TTC549 (cell line): ENCODE measurements at regions not wholly inside any gene's neighbourhood (a gene's known extent, or its start where the extent isn't known, plus 50 kb on each side); places are given as distances from the start of the nearest gene placed in this dataset.

ENCODE experiments used
- FAIRE-seq: peaks from 2 replicates; lab custom pipeline; 2012; peaks lifted over from hg19 to GRCh38; lab: Jason Lieb, UNC

DNA sequence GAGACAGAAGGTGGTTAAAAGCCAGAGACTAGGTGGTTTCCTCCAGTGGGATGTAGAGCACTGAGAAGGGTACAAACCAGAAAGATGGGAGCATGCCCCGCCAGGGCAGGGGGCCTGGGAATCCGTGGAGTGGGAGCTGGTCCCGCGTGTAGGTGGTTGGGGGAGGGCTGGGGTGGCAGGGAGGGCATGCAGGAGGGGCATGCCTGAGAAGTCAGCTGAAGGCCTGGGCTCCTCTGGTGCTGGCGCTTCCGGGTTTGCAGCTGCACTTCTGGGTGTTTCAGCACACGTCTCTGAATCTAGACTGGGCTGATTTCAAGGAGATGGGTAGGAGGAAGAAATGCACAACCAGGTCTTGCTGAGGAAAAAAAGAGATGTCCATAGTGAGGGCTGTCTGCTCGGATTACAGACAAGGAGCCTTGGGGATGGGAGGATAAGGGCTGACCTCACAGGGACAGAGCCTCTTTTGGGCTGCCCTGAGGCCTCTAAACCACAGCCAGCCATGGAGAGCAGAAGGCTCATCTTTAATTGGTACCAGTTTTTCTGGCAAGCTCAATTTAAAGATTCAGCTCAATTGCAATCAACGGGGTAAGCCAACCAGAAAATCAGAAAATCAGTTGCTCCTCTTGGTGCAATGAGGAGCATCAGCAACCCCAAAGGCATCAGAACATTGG lies 151.9 kb downstream of the FAM43A start:
- no peak for FAIRE-seq

DNA sequence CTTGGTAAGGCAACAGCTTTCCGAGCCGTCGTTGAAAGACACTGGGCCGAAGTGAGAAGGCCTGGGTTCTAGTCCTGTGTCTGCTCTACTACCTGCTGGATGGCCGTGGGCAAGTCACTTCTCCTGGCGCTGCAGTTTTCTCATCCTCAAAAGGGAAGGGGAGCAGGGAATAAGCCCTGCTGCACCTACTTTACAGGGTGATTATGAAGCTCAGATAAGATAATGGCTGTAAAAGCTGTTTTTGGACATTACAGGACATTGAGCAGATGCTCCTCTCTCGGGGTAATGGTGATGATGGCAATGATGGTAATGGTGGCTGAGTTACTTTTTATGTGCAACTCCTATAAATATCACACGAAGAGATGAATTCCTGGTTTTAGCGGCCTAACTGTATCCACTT lies 152.6 kb downstream of the FAM43A start:
- FAIRE-seq, result no peak

DNA sequence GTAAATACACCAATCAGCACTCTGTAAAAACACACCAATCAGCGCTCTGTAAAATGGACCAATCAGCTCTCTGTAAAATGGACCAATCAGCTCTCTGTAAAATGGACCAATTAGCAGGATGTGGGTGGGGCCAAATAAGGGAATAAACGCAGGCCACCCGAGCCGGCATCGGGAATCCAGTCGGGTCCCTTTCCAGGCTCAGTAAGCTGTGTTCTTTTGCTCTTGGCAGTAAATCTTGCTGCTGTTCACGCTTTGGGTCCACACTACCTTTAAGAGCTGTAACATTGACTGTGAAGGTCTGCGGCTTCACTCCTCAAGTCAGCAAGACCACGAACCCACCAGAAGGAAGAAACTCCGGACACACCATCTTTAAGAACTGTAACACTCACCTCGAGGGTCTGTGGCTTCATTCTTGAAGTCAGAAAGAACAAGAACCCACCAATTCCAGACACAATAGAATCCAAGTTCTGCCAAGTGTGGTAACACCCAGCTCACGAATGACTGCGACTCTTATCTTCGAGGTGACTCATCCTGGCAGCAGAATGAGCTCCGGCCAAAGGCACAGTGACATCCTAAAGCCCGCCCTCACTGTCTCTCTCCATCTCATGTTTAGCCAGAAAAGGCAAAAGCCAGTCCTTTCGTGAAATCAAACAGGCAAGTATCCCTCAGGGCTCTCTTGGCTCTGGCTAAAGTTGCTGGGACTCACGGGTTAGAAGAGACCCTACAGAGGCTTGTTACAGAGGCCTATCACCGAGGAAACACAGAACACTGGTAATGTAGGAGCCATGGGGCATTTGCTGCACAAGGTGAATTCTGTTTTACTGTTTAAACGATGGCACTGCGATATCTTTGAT lies 155.2 kb downstream of the FAM43A start:
- no peak for FAIRE-seq

DNA sequence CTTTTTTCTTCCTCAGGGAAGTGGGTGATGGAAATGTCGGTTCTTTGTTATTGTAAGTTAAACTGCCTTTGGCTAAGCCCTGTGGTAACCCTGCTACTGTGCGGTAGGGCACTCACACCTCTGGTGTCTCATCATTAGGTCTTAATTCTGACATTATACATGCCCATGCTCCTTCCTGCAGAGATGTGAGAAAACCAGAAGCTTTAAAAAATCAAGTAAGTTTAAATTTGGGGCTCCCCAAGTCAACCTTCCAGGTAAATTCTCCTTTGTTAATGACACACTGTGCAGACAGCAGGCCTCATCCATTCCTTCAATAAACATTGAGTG lies 155.8 kb downstream of the FAM43A start:
- no peak for FAIRE-seq

DNA sequence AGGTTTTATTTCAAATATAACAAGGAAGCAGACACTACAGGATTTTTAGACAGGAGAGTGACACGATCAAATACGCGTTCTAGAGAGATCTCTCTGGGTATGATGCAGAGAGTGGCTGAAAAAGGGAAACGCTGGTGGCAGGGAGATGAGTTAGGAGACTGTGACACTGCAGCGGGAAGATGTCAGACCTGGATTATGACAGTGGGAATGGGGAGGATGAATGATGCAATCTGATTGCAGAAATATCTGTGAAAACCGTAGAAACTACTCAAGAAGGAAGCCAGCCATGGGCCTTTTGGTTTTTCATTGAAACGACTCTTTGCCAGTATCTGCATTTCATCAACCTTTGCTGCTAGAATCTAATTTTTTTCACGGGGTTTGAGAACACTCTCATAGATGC lies 157.9 kb downstream of the FAM43A start:
- FAIRE-seq, result no peak

DNA sequence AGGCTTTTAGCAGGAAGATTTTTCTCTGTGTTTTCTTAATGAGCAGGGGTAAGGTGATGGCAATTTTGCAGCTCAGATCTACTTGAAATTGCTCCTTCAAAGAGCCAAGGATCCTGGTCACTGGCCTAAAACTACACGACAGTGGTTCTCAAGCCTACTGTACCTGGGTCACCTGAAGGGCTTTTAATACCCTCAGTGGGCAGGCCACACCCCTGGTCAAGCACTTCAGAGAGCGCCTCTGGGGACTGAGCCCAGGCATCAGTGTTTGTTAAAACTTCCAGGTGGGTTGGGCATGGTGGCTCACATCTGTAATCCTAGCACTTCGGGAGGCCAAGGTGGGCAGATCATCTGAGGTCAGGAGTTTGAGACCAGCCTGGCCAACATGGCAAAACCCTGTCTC lies 158.4 kb downstream of the FAM43A start:
- no peak for FAIRE-seq

DNA sequence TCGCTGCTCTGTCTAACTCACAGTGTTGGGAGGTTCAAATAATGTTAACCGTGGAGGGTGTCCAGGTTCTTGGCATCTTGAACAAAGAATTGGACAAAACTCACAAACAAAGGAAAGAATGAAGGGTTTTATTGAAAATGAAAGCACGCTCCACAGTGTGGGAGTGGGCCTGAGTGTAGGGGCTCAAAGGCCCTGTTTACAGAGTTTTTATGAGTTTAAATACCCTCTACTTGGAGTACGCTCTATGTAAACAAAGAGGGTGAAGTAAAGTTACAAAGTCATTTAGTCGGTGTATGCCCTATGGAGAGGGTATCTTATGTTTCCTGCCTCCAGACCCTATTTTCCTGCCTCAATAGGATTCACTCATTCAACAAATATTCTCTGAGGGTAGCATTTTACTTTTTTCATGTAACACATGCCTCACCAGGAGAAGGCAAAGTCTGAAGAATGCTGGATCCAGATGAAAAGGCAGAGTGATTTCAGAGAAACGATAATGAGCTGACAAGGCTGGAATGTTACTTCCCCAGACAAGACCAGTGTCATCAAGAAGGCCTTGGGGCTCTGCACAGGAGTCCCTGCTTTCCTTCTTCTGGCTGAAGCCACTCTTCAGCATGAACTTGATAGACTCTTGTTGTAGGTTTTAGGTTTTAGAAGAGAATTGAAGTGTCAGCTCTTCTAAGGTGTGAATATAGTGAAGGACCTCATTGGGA lies 163.6 kb downstream of the FAM43A start:
- no peak for FAIRE-seq

DNA sequence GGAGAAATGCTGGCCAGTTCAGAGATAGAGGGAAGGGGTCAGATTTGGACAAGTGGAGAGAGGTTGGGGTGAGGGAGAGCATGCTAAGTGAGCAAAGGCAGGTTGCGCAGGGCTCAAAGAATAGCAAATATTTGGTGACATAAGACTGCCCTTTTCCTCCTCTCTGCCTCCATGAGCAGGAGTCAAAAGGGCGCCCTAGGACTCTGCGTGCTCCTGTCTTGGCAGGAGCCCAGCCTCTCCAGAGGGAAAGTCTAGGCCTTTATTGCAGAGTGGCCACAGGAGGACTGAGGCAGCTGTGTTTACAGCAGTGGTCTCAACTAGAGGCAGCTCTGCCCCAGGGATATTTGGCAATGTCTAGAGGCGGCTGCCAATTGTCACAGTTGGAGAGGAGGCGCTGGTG lies 165.6 kb downstream of the FAM43A start:
- FAIRE-seq, result no peak

DNA sequence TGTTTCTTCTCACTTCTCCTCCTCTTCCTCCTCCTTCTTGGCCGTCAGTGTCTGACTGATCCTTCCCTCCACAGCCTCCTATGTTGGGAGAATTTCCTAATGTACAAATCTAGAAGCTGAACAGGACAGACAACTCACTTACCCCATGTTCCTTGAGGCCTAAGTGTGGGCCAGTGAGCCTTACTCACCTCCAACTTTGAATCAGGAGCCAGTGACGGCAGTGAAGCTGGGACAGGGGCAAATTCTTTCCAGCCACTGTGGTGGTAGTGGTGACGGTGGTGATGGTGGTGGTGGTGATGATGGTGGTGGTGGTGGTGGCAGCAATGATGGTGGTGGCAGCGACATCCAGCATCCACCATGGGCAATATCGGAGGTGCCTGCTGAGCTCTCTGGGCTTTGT lies 166.3 kb downstream of the FAM43A start:
- no peak for FAIRE-seq

DNA sequence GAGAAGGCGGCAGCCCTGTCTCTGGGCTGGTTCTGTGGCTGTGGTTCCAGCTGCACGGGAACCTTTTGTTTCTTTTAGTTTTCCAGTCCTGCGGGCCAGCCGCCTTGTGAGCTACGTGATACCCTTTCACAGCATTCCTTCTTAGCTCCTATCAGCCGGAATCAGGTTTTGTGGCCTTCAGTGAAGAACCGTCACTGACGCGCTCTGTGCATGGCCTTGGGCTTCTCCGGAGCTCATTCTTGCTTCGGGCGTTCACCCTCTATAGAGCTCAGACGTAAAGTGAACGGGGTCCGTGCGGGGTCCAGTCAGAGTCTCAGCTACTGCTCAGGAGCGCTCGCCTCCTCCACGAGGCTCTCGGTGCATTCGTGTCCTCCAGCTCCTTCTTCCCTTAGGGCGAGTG lies 166.7 kb downstream of the FAM43A start:
- no peak for FAIRE-seq

DNA sequence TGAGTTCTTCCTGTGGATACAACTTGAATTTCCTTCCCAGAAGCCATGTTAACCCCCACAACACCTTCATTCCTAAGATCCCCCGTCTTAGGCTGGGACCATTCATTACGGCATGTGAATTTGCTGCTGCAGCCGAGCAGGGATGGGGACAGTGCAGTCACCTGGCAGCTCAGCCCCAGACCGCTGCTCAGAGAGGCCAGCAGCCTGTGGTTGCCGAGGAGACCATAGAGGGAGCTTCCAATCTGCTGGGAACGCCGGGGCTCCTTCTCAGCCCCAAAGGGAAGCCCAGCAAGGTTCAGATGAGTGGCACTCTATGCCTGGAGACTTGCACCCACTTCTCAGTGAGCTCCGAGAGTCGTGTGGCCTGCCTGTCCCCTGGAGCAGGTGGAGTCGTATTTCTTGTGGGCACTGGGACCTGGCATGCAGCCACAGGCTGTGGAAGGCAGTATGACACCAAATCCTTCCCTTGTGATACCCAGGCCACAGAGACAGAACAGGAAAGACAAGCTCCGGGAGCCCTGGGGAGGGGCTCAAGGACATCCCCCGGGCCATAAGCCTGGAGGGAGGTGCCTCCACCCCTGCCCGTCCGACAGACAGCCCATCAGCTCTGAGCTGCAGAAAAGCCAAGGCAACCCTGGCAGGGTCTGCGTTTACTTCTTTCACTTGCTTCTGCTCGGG lies 167.3 kb downstream of the FAM43A start:
- FAIRE-seq, result no peak

DNA sequence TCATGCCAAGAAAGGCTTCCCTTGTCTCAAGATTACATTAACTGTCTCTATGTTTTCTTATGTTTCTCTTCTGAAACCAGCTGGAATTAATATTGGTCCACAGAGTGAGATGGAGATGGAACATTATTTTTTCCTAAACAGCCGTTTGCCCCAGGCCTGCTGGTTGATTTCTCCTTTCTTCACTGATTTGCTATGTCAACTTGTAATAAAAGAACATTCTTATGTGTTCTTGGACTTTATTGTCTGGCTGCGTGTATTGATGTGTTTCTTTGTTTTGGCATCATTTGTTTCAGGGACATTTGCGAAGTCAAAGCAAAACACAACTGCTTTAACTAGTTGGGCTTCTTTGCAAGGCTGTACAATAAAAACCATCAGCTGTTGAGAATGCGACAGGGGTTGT lies 168.5 kb downstream of the FAM43A start:
- FAIRE-seq, result no peak

DNA sequence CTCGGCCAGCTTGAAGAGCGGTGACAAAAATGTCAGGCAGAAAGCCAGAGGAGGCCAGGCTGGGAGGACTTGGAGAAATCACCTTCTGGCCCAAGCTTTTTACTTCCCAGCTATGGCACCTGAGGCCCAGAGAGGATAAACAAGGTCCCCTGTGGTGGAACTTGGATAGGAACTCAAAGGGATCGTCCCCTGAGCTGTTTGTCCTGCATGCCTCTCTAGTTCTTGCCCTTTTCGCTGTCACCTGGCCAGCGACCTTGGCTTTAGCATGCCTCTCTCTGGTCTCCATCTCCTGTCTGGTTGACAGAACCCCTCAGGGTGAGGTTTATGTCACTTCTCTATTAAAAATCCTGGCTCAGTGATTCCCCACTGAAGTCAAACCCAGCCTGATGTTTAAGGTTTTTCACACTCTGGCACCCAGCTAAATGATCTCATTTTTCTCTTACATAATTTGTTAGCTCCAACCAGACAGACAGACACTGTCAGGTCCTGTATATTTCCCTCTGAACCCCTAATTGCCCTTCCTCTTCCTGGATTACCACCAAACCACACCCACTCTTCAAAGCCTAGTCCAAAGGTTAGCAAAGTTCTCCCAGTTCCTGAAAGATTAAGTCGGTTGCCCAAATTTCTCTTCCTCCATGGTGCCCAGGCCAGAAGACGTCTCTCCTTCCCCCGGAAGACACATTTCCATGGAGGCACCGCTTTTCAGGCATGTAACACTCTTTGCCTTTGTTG lies 169.1 kb downstream of the FAM43A start:
- FAIRE-seq, result no peak

DNA sequence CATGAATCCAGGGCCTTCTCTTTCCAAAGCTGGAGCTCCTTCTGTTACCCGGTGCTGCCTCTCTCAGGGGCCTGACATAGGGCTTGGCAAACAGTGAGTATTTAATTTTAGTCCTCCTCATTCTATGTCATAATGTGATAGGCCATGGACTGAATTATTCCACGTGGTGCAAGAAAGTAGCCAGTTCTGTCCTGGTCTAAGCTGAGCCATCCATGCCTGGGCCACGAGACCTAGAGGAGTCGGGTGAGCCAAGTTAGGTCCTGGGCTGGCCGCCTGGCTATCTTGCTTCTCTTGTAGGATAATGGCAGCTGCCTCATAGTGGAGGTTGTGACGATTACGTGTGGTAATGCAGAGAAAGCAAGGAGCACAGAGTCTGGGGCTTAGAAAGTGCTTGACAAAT lies 170.6 kb downstream of the FAM43A start:
- no peak for FAIRE-seq

DNA sequence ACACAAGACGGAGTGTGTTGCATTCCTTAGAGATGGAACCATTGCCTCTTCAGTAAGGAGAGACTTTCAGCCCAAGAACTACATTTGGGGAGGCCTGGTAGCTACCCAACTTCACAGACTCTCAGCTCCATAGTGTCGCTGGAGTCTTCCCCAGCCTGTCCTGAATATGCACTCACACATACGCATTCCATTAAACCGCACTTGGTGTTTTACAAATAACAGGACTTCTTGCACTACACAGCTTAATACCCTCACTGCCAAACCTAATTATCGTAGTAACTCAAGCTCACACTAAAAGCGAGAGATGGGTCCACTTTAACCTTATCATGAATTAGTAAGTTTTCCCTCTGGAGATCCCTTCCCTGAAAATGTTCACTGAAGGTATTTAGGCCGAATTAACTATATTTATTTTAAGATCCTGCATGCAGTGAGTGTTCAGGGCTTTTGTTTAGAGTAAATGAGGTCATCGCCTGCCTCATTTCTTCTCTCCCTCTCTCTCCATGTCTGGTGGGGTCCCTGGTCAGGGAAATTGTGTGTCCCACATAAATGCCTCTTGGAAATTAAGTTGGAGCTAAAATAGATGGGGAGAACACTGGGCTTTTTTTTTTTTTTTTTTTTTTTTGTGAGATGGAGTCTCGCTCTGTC lies 171.9 kb downstream of the FAM43A start:
- no peak for FAIRE-seq

DNA sequence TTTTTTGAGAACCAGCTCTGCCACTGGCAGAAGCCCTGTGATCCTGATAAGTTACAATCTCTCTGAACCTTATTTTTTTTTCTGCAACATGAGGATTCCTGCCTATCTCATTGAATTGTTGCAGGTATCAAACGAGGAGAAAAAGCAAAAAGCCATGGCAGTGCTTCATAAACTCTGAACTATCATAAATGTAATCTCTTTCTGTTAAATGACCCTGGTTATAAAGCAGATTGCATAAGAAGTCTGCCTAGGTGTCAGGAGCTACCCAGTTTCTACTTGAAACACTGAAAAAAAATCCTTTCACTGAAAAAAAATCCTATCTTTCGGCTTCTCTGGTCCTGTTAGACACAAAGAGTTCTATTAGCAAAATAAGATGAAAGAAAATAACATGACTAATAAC lies 172.7 kb downstream of the FAM43A start:
- FAIRE-seq, result no peak

DNA sequence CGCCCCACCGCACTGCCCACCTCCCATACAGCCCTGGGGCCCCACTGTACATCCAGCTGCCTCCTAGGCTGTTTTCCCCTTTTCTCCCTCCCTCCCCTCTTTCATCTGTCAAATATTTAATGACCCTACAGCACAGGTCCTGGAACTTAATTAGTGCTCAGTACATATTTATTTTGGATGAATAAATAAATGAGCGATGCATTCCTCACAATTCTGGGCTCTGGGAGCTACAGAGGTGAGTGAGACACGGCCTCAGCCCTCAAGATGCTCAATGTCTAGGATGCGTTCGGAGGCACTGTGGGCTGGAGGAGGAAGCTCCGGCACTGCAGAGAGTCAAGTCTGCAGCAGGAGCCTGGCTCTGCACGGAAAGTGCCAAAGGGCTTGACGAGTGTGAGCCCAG lies 175.0 kb downstream of the FAM43A start:
- no peak for FAIRE-seq

DNA sequence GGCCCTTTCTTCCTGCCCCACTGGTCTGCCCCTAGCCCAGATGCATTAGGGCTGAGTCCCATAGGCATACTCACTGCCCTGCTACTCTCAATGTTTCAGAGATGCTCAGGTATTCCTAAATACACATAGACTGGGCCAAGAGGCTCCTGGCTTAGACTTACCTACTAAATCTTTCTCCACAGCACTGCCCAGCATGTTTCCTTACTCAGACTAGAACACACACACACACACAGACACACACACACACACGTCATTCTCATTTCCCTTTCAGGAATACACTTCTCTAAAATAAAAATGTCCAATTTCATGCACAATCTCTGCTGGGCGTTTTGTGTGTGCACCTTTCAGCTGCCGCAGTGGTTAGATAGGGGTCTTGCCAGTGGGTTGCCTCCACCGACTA lies 175.7 kb downstream of the FAM43A start:
- FAIRE-seq, result no peak

DNA sequence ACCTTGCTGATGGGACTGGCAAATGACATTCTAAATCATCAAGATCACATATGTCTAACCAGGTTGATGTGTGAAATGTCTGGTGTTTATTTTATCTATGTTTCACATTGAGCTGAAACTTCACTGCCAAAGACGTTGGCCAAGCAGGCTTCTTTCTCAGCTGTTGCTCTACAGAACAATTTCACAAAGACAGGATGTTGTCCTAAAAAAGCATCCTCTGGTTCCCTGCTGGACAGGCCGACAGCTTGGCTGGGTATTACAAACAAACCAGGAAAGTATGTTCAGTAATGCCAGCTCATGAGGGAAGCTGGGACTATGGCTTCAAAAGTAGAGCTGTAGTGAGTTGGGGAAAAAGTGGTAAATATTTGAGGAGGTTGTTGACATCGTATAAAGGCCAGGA lies 179.4 kb downstream of the FAM43A start:
- no peak for FAIRE-seq

DNA sequence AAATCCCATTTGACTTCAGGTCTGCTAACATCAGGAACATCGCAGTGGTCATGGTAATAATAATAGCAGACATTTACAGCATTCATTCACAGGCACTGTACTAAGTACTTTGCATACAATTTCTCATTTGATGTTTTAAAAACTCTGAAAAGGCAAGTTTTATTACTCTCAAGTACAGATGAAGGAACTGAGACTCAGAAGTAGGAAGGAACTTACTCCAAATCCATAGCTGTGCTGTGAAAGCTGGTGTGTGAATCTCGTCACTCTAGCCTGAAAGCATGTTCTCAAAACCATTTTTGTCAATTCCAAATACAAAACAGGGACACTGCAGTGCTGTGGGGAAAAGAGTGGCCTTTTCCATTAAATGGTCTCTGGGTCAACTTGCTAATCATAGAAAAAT lies 179.9 kb downstream of the FAM43A start:
- FAIRE-seq, result no peak

DNA sequence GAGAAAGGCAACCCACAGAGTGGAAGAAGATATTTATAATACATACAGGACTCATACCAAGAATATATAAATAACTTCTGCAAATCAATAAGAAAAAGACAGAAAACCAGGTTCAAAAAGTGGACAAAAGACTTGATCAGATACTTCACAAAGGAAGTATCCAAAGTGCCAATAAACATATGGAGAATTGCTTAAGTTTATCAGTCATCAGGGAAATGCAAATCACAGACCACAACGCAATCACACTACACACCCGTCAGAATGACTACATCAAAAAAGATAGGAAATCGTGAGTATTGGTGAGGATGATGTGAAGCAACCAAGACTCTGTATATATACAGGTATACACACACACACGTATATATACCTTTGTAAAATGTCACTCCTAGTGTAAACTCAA lies 180.6 kb downstream of the FAM43A start:
- no peak for FAIRE-seq
